ENCODE measurements at regions not wholly inside any gene's neighbourhood (a gene's known extent, or its start where the extent isn't known, plus 50 kb on each side); places are given as distances from the start of the nearest gene placed in this dataset.

DNA sequence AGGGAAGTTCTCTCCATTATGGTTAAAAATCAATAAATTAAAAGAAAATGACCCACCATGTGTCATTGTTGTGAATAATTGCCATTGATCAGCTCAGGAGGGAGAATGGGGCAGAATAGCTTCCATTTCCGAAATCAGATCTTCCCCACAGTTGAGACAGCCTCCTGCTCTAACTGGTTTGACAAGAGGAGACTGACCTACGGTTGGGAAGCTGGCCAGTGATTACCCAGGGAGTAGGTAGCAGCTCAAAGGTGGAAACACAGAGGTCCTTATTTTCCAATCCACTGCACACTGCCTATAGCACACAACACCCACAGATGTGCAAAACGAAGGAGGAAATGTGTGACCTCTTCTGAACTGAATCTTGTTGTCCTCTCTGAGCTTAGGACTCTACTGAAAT lies 69.0 kb upstream of the DAPK1 start:
- TF ChIP-seq, protein P1, sequence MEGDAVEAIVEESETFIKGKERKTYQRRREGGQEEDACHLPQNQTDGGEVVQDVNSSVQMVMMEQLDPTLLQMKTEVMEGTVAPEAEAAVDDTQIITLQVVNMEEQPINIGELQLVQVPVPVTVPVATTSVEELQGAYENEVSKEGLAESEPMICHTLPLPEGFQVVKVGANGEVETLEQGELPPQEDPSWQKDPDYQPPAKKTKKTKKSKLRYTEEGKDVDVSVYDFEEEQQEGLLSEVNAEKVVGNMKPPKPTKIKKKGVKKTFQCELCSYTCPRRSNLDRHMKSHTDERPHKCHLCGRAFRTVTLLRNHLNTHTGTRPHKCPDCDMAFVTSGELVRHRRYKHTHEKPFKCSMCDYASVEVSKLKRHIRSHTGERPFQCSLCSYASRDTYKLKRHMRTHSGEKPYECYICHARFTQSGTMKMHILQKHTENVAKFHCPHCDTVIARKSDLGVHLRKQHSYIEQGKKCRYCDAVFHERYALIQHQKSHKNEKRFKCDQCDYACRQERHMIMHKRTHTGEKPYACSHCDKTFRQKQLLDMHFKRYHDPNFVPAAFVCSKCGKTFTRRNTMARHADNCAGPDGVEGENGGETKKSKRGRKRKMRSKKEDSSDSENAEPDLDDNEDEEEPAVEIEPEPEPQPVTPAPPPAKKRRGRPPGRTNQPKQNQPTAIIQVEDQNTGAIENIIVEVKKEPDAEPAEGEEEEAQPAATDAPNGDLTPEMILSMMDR (IDR thresholded peaks at IDR 0.05; ENCODE audit: control extremely low read depth, extremely low read depth): no peak
- no peaks in the 10 kb centered on the region for H3K4me1 ChIP-seq (ENCODE audit: control insufficient read depth in 5 of 5, insufficient read depth in 5 of 5, low read length in 5 of 5)
- H3K36me3 ChIP-seq (ENCODE audit: control insufficient read depth in 4 of 4, insufficient read depth in 4 of 4, low read length in 4 of 4): no peaks in the 10 kb centered on the region
- 66 to 82% methylated on average over 3 of the region's 3 CpGs for WGBS, 2 donors
- DNase-seq: peak in 1 of 3 donors; percentile 40
- no peak overlapping the region for H3K4me3 ChIP-seq
- H3K27ac ChIP-seq (ENCODE audit: low read depth in 1 of 2, low read length in 1 of 2): no peak overlapping the region
- no peaks in the 10 kb centered on the region for H3K27me3 ChIP-seq (ENCODE audit: control insufficient read depth in 3 of 3, insufficient read depth in 3 of 3, low read length in 2 of 3)
- no peaks in the 10 kb centered on the region for H3K9me3 ChIP-seq (ENCODE audit: control insufficient read depth in 4 of 4, insufficient read depth in 3 of 4, low read length in 3 of 4)
- no peak for ATAC-seq (ENCODE audit: insufficient read depth, low FRiP score)
- no peak overlapping the region for H3K9ac ChIP-seq (ENCODE audit: insufficient read depth in 1 of 2, low read length in 2 of 2)

DNA sequence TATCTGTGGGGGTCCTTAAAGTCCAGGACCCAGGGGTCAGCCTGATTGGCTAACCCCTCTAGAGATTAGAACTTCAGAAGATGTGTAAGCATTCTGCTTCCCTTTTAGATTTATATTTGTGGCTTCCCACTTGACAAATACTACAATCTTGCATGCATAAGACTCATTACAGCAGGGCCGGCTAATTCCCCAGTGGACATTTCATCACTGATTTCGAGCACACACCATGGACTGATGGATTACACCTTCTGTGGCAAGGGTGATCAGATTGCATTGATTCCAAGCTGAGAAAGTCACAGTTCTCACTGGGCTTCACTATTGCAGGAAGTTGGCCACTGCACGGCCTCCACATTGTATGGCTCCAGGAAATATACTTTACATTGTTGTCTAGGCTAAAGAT lies 65.8 kb upstream of the DAPK1 start:
- Histone ChIP-seq H3K9ac (ENCODE audit: insufficient read depth in 1 of 2, low read length in 2 of 2) (no peak overlapping the region), H3K4me1 (ENCODE audit: control insufficient read depth in 5 of 5, insufficient read depth in 5 of 5, low read length in 5 of 5) (no peaks in the 10 kb centered on the region), H3K4me3 (no peak overlapping the region), H3K9me3 (ENCODE audit: control insufficient read depth in 4 of 4, insufficient read depth in 3 of 4, low read length in 3 of 4) (no peaks in the 10 kb centered on the region), H3K36me3 (ENCODE audit: control insufficient read depth in 4 of 4, insufficient read depth in 4 of 4, low read length in 4 of 4) (no peaks in the 10 kb centered on the region), H3K27me3 (ENCODE audit: control insufficient read depth in 3 of 3, insufficient read depth in 3 of 3, low read length in 2 of 3) (no peaks in the 10 kb centered on the region), H3K27ac (ENCODE audit: low read depth in 1 of 2, low read length in 1 of 2) (no peak overlapping the region)
- TF ChIP-seq, protein P1 (IDR thresholded peaks at IDR 0.05; ENCODE audit: control extremely low read depth, extremely low read depth): no peak
- ATAC-seq (ENCODE audit: insufficient read depth, low FRiP score) (no peak), DNase-seq (no peak)
- WGBS, 2 donors: 67 to 75% methylated on average over 3 of the region's 3 CpGs

DNA sequence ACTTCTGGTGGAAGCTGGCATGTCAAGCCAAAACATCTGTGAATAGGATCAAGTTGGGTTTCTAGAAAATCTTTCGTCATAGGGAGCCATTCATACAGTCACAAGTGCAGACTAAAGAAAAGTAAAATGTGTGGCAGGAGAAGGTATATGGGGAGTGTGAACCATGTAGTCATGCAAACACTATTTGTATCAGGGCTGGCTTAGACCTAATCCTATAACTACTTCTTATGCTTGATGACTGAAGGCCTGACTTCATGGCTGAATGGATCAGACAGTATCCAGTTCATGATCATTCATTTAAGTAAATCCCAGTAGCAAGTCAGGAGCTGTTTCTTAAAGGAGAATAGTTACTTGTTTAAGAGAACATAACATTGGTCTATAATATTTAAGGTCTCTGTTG lies 63.8 kb upstream of the DAPK1 start:
- ATAC-seq (ENCODE audit: insufficient read depth, low FRiP score): no peak

DNA sequence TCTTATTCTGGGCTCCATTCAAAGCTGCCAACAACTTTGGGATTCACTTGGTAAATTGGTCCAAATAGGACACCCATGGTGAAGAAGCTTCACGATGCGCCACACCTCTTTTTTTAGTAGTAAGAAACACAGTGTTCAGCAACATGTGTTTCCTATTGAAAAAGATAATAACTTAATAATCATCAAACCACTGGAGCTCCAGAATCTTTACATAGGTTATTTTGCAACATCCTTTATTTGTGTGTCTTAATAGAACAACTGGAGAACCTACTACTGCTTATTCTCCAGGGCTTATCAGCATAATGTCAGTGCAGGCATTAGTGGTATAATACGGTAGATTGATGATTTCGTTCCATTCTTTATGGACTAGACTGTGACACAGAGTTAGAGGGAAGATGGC lies 63.3 kb upstream of the DAPK1 start:
- Histone ChIP-seq H3K4me3 (no peak overlapping the region), H3K9ac (ENCODE audit: insufficient read depth in 1 of 2, low read length in 2 of 2) (no peak overlapping the region), H3K27ac (ENCODE audit: low read depth in 1 of 2, low read length in 1 of 2) (no peak overlapping the region), H3K9me3 (ENCODE audit: control insufficient read depth in 4 of 4, insufficient read depth in 3 of 4, low read length in 3 of 4) (no peaks in the 10 kb centered on the region), H3K4me1 (ENCODE audit: control insufficient read depth in 5 of 5, insufficient read depth in 5 of 5, low read length in 5 of 5) (no peaks in the 10 kb centered on the region), H3K27me3 (ENCODE audit: control insufficient read depth in 3 of 3, insufficient read depth in 3 of 3, low read length in 2 of 3) (no peaks in the 10 kb centered on the region), H3K36me3 (ENCODE audit: control insufficient read depth in 4 of 4, insufficient read depth in 4 of 4, low read length in 4 of 4) (no peaks in the 10 kb centered on the region)
- no peak for ATAC-seq (ENCODE audit: insufficient read depth, low FRiP score)
- no peak for DNase-seq
- TF ChIP-seq, protein P1 (IDR thresholded peaks at IDR 0.05; ENCODE audit: control extremely low read depth, extremely low read depth): no peak
- WGBS, 2 donors: 62 to 92% methylated on average over 4 of the region's 4 CpGs

More for the DNA sequence above, 63.8 kb upstream of the DAPK1 start:
- Histone ChIP-seq H3K9me3 (ENCODE audit: control insufficient read depth in 4 of 4, insufficient read depth in 3 of 4, low read length in 3 of 4) (no peaks in the 10 kb centered on the region), H3K9ac (ENCODE audit: insufficient read depth in 1 of 2, low read length in 2 of 2) (no peak overlapping the region), H3K36me3 (ENCODE audit: control insufficient read depth in 4 of 4, insufficient read depth in 4 of 4, low read length in 4 of 4) (no peaks in the 10 kb centered on the region), H3K4me1 (ENCODE audit: control insufficient read depth in 5 of 5, insufficient read depth in 5 of 5, low read length in 5 of 5) (no peaks in the 10 kb centered on the region), H3K4me3 (no peak overlapping the region), H3K27me3 (ENCODE audit: control insufficient read depth in 3 of 3, insufficient read depth in 3 of 3, low read length in 2 of 3) (no peaks in the 10 kb centered on the region), H3K27ac (ENCODE audit: low read depth in 1 of 2, low read length in 1 of 2) (no peak overlapping the region)
- DNase-seq: no peak
- TF ChIP-seq, protein P1 (IDR thresholded peaks at IDR 0.05; ENCODE audit: control extremely low read depth, extremely low read depth): no peak
- WGBS, 2 donors: 88 to 95% methylated on average over 1 of the region's 1 CpG

Data from lung (tissue), 11 donors.